OCI-LY7 (cell line): ENCODE measurements at regions not wholly inside any gene's neighbourhood (a gene's known extent, or its start where the extent isn't known, plus 50 kb on each side); places are given as distances from the start of the nearest gene placed in this dataset.

Experiments
- BruUV-seq: library from RNA; stranded (reverse); fragments of 400-500 nt; replicated peaks from 2 replicates; lab custom pipeline; 2021; lab: Mats Ljungman, UMichigan
- CTCF ChIA-PET: fragments of 300-600 bp; sonication (Branson Sonifier 250); formaldehyde crosslinking; loops from one replicate; lab custom pipeline; 2022; ENCODE audit warnings: antibody characterized with exemption; ENCODE audit not compliant: unreplicated experiment; lab: Charles Lee
- POLR2A ChIA-PET: fragments of 300-600 bp; sonication (Branson Sonifier 250); formaldehyde crosslinking; loops from one replicate; lab custom pipeline; 2022; ENCODE audit warnings: antibody characterized with exemption; lab: Charles Lee
- DNase-seq: peaks from one replicate; pipeline ENCODE4 v3.0.0-alpha.2; 2015; ENCODE audit warnings: low spot score
- H2AFZ ChIP-seq: fragments of 200-600 bp; sonication (generic), shearing (Covaris generic); 2 replicates; pipeline ENCODE4 v1.6.1; 2014; ENCODE audit warnings: mild to moderate bottlenecking, antibody characterized with exemption, low read length, moderate library complexity
- H3K27ac ChIP-seq: fragments of 200-600 bp; sonication (generic); 2 replicates; pipeline ENCODE4 v1.5.1; 2014; ENCODE audit warnings: mixed run types, low read depth, mild to moderate bottlenecking, moderate library complexity, low read length, inconsistent platforms; ENCODE audit not compliant: poor library complexity, severe bottlenecking
- H3K36me3 ChIP-seq: fragments of 200-600 bp; sonication (generic); 2 replicates; pipeline ENCODE4 v1.6.1; 2014; ENCODE audit warnings: mild to moderate bottlenecking, antibody characterized with exemption, low read length, moderate library complexity, mixed read lengths; ENCODE audit not compliant: insufficient read depth
- H3K4me1 ChIP-seq: fragments of 200-600 bp; sonication (generic); 2 replicates; pipeline ENCODE4 v1.5.1; 2014; ENCODE audit warnings: mild to moderate bottlenecking, low read length; ENCODE audit not compliant: insufficient read depth, poor library complexity, severe bottlenecking
- H3K4me2 ChIP-seq: fragments of 200-600 bp; sonication (generic); 2 replicates; pipeline ENCODE4 v1.6.1; 2014; ENCODE audit warnings: mild to moderate bottlenecking, low read length
- H3K4me3 ChIP-seq: fragments of 200-600 bp; sonication (generic); 2 replicates; pipeline ENCODE4 v1.5.1; 2014; ENCODE audit warnings: mild to moderate bottlenecking, low read depth, low read length; ENCODE audit not compliant: poor library complexity, severe bottlenecking
- H3K79me2 ChIP-seq: fragments of 200-600 bp; sonication (generic); 2 replicates; pipeline ENCODE4 v1.6.1; 2016; ENCODE audit warnings: low read depth, mild to moderate bottlenecking, low read length, moderate library complexity, mixed read lengths; ENCODE audit not compliant: insufficient read depth
- H3K9me2 ChIP-seq: fragments of 200-600 bp; sonication (generic); 2 replicates; pipeline ENCODE4 v1.6.1; 2016; ENCODE audit warnings: mild to moderate bottlenecking, low read length, mixed read lengths; ENCODE audit not compliant: insufficient read depth
- H3K9me3 ChIP-seq: fragments of 200-600 bp; sonication (generic); 2 replicates; pipeline ENCODE4 v1.6.1; 2014; ENCODE audit warnings: mild to moderate bottlenecking, mixed run types, low read length, mixed read lengths
- H4K20me1 ChIP-seq: fragments of 200-600 bp; sonication (generic); 2 replicates; pipeline ENCODE4 v1.6.1; 2014; ENCODE audit warnings: mild to moderate bottlenecking, antibody characterized with exemption, low read length, moderate library complexity, mixed read lengths; ENCODE audit not compliant: insufficient read depth
- EZH2phosphoT487 ChIP-seq: fragments of 200-600 bp; sonication (generic); IDR thresholded peaks from 2 replicates; pipeline ENCODE4 v1.6.1; 2018; ENCODE audit warnings: low read depth, borderline replicate concordance, mild to moderate bottlenecking, mixed run types, antibody characterized with exemption, low read length, moderate library complexity, mixed read lengths
- intact Hi-C: fragments of 100-400 bp; cut with micrococcal nuclease; formaldehyde crosslinking; loops from one replicate; pipeline ENCODE4 v1.10.0; 2022; ENCODE audit not compliant: unreplicated experiment
- TF ChIP-seq, protein P1 (sequence below): fragments of 200-600 bp; sonication (generic); conservative IDR thresholded peaks from 2 replicates; pipeline ENCODE4 v1.5.1; 2014; ENCODE audit warnings: mild to moderate bottlenecking, antibody characterized with exemption, low read length, moderate library complexity, mixed read lengths

DNA sequence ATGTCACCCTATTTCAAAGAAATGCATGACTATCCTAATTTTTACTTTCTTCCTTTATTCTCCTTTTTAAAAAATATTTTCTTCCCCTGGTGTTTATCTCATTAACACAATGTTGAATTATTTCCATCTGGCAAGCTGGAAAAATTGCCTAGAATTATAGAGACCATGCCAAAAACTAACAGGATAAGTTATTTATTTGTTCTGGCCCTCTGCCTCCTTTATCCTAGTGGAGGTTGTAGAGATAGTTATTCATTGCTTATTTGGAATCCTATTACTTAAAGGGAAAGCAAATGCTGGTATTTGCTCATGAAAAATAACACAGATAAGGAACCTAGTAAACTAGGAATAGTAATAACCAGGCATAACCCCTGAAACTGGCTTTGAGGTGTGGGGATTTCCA, 684.9 kb upstream of the KIF2B start:
- Histone ChIP-seq H4K20me1 (no peaks in the 10 kb centered on the region), H3K9me3 (no peaks in the 10 kb centered on the region), H3K4me1 (no peaks in the 10 kb centered on the region), H3K79me2 (no peaks in the 10 kb centered on the region), H3K27ac (no peak overlapping the region), H3K9me2 (no peaks in the 10 kb centered on the region), H3K36me3 (no peaks in the 10 kb centered on the region), H2AFZ (no peak overlapping the region), H3K4me2 (no peak overlapping the region), H3K4me3 (no peak overlapping the region)
- no peak for DNase-seq
- intact Hi-C loops: no loop called here
- no TSS peak for BruUV-seq
- CTCF ChIA-PET: no interaction called here
- POLR2A ChIA-PET: no interaction called here
- no peak for TF ChIP-seq EZH2phosphoT487
- TF ChIP-seq, protein P1, sequence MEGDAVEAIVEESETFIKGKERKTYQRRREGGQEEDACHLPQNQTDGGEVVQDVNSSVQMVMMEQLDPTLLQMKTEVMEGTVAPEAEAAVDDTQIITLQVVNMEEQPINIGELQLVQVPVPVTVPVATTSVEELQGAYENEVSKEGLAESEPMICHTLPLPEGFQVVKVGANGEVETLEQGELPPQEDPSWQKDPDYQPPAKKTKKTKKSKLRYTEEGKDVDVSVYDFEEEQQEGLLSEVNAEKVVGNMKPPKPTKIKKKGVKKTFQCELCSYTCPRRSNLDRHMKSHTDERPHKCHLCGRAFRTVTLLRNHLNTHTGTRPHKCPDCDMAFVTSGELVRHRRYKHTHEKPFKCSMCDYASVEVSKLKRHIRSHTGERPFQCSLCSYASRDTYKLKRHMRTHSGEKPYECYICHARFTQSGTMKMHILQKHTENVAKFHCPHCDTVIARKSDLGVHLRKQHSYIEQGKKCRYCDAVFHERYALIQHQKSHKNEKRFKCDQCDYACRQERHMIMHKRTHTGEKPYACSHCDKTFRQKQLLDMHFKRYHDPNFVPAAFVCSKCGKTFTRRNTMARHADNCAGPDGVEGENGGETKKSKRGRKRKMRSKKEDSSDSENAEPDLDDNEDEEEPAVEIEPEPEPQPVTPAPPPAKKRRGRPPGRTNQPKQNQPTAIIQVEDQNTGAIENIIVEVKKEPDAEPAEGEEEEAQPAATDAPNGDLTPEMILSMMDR: no peak

DNA sequence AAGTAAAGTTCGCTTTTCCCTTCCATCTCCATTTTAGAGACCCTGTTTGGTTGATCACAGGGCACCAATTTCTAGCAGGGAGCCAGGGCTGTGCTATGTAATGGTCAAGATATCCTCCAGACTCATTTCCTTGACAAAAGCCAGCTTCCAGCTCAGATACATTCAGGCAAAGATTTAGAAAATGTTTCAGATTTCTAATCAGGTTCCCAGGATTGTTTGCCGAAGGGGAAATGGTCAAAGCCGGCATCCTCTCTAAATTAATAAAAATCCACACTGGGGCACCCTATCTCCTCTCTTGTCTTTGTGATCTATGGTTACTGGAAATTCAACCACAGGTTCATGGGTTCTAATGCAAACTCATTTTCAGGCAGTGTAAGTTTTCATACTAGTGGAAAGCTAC, 686.8 kb upstream of the KIF2B start:
- POLR2A ChIA-PET: no interaction called here
- Histone ChIP-seq H3K4me1 (no peaks in the 10 kb centered on the region), H3K9me2 (no peaks in the 10 kb centered on the region), H4K20me1 (no peaks in the 10 kb centered on the region), H3K79me2 (no peaks in the 10 kb centered on the region), H3K27ac (no peak overlapping the region), H3K4me2 (no peak overlapping the region), H3K9me3 (no peaks in the 10 kb centered on the region), H3K4me3 (no peak overlapping the region), H3K36me3 (no peaks in the 10 kb centered on the region), H2AFZ (no peak overlapping the region)
- DNase-seq: no peak
- CTCF ChIA-PET: no interaction called here
- intact Hi-C loops: no loop called here
- no peak for TF ChIP-seq EZH2phosphoT487
- TF ChIP-seq, protein P1: no peak
- BruUV-seq: no TSS peak

DNA sequence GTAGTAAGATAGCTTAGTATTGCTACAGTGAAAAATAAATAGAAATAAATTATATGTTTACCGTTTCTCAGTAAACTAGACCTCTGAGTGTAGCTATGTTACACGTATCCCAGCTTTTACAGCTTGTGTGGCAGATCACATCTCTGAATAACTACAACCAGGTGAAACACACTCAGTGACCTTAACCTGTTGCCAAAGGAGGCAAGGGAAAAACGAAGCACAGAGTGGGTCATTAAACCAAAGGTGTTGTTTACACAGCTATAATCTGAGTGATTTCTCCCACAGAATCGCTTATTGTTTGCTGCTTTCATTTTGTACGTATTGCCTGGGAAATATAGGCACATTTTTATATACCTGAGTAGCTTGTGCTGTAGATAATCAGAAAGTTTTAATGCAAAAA, 688.2 kb upstream of the KIF2B start:
- intact Hi-C loops: no loop called here
- TF ChIP-seq, protein P1: no peak
- TF ChIP-seq EZH2phosphoT487: no peak
- Histone ChIP-seq H3K27ac (no peak overlapping the region), H3K36me3 (no peaks in the 10 kb centered on the region), H3K4me1 (no peaks in the 10 kb centered on the region), H2AFZ (no peak overlapping the region), H3K9me2 (no peaks in the 10 kb centered on the region), H3K9me3 (no peaks in the 10 kb centered on the region), H3K4me3 (no peak overlapping the region), H3K79me2 (no peaks in the 10 kb centered on the region), H3K4me2 (no peak overlapping the region), H4K20me1 (no peaks in the 10 kb centered on the region)
- ChIA-PET POLR2A (no interaction called here), CTCF (no interaction called here)
- BruUV-seq: no TSS peak
- DNase-seq: no peak
